Right lung (tissue), 2 donors: ENCODE measurements at regions not wholly inside any gene's neighbourhood (a gene's known extent, or its start where the extent isn't known, plus 50 kb on each side); places are given as distances from the start of the nearest gene placed in this dataset.

ENCODE experiments used
- DNase-seq, 2 donors: peaks; one replicate each; pipeline ENCODE4 v3.0.0-alpha.2; 2013

DNA sequence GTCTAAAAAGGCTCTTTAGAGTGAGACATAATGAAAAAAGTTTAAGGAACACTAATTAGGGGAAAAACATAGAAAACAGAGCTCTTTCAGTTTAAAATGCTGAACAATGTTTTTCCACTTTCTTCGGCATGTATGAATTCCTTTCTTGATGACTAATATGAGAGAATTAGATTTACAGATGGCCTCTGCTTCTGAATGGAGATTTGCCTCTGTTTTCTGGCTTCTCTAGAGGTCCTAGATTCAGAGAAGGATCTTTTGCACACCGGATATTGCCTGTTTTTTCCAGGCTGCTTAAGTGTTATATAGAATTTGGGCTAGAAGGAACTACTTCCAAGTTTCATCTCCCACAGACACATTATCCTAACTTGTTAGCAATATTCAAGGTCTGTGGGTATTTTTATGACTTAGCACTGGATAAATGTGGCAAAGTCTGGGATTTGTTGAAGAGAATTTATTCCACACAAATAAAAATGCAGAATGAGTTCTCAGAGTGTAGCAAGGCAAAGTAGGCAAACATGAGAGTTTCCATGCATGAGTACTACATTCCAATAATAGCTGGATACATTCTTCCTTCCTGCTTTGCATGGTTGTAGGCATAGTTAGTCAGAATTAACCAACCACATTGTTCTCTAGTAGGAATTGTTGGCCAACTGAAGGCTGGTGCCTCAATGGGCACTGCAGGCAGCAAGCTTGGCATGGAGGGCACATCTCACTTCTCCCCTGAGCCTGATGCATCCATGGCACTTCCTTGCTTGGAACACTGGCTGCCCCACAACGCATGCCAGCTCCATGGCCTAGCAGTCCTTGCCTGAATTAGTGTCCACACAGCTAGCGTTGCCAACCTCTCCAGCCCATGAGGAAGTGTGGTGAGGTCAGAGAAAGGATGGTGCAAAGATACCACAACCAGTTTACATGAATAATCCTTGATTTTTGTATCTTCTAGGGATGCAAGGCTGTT lies 224.2 kb downstream of the CLIC5 start:
- no peak for DNase-seq

DNA sequence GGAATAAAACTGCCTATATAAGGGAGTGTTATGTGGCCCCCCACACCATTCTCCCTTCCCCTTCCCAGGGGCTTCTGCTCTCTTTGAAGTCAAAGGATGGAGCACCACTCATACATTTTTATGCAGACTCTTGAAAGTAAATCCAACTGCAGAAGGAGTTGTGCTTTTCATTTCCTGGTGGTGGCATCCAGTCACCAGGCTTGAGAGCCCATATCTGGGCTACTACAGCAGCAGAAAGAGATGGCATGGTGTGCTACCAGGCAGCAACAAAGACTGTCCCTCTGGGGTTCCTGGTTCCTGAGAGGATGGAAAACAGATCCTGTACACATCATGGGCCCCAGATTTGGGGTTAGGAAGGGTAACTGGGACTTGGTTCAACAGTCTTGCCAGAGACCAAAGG lies 226.4 kb downstream of the CLIC5 start:
- no peak for DNase-seq

DNA sequence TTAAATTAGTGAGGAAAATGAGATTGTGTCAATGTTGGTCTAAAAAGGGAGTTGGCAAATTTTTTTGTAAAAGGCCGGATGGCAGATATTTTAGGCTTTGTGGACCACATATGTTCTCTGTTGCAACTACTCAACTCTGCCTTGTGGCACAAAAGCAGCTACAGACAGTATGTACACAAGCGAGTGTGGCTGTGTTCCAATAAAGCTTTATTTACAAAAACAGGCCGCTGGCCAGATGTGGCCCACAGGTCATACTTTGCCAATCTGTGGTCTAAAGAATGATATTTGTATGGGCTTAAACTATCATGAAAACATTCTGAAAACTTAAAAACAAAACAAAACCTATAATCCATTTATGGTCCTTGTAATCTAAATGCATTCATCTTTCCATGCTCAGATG lies 228.3 kb downstream of the CLIC5 start:
- no peak for DNase-seq

DNA sequence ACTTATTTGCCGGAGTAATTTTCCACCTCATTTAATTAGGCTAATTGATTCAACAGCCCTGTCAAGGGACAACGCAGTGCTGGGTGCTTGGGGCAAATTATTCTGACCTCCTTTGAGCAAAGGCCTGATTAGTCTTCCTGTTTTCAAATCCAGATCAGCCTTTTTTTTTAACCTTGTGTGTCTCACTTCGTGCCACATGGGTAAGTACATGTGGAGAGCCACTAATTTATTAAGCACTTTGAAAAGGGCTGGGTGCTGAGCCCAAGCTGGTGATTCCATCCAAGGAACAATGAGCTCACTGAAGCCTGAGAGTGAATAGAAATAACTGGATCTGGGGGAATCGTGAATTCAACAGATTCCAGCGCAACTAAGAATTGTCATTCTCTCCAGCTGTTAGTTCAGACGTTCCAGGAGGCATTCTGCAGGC lies 229.3 kb downstream of the CLIC5 start:
- DNase-seq = no peak

DNA sequence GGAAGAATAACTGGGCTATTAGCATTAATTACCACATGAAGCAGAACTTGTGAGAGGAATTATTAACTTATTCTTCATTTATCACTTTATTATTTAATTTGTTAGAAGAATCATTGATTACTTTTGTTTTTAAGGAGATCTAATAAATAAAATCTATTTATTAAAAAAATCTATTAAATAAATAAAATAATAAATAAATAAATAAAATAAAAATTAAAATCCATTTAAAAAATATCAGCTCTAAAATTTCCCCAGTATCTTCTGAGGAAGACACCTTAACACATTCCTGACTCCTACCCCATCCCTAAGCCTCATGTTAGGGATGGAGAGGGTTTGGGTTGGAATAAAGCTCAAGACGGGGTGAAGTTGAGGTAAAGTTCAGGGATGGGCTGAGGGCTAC lies 231.4 kb downstream of the CLIC5 start:
- DNase-seq = no peak

DNA sequence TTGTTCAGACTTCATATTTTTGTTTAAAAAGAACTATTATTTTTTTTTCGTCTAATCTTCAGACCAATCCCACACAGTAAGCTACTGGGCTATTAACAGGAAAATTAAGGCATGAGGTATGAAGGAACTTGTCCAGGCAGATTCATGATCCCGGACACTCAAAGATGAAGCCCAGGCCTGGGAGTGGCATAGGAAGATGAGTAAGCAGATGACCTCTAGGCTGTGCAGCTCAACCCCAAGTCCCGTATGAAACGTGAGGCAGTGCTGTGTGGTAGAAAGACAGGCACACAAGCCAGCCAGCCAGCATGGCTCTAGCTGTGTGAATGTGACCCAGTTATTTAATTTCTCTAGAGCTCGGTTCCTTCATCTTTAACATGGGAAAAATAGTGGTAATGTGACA lies 231.9 kb downstream of the CLIC5 start:
- DNase-seq = no peak

DNA sequence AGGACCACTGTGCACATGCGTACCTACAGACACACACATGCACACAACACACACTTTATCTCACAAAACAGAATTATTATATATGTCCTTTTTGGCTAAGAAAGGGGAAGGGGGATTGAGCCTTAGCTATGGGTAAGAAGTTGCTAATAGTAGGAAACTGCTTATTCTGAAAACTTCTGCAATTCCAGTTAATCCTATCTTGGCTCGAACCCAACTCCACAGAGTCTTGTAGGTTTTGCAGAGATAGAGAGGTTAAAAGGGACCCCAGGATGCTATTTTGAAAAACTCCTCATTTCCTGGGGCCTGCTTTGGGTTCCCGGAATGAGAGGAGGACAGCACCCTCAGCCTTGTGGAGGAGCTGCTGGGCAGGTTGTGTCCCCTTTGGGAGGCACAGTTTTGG lies 233.8 kb downstream of the CLIC5 start:
- DNase-seq = no peak

DNA sequence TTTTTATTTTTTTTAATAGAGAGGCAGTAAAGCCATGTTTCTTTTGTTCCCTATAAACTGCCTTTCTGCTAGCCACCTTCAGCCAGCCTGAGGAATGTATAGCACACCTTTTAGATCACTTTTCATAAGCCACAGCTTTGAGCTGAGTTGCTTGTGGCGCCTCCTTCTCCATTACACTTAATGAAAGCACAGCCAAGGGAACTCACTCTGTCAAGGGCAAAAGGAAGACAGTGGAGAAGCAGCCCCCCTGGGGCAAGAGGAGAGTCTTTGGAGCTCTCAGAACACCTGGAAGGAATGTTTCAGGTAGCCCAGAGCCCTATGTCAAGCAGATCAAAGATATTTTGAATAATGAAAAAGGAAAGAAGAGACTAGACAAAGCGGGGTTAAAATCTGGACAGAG lies 235.1 kb downstream of the CLIC5 start:
- DNase-seq = no peak

DNA sequence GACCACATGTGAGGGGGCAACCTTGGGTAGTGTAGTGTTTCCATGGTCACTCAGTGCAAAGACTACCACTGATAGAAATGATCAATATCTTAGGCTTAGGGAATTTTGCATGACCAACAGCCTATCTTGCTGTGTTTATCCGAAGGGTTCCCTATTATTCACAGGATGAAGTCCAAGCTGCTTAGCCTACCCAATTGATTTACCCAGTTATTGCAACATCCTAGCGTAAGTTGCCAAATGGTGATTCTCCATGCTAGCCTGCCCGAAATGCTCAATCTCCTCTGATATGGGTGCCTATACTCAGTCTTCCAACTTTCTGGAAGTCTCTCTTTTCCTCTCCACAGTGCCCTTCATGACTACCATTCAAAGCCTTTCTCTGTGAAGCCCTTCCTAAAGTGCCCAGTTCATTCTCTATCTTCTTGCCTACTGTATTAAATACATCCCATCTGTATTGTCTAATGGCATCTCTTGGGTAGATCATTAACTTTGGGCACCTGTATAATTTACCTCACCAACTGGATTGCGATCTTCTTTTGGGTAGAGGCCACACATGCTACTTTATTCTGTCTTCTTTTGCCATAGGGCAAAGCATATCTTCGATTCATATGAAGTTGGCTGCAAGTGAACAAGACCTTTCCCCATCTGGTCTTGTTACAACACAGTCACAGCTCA lies 240.5 kb downstream of the CLIC5 start:
- DNase-seq = no peak

DNA sequence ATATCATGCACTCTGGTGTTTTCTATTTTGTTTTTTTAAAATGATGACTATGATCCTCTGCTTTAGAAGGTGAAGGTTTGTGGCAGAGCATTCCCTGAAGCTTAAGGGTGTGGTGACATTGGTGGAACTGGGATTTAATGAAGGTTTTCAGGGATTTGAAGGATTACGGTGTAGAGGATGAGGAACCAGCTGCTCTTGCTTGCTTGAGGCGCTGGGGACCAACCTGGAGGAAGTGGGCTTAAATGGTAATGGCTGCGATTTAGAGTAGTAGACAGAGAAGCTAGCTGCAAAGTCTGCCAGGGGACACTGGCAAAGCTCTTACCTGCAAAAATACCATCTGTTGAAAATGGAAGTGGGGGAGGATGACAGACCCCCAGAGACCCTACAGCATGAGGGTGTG lies 241.8 kb downstream of the CLIC5 start:
- no peak for DNase-seq

DNA sequence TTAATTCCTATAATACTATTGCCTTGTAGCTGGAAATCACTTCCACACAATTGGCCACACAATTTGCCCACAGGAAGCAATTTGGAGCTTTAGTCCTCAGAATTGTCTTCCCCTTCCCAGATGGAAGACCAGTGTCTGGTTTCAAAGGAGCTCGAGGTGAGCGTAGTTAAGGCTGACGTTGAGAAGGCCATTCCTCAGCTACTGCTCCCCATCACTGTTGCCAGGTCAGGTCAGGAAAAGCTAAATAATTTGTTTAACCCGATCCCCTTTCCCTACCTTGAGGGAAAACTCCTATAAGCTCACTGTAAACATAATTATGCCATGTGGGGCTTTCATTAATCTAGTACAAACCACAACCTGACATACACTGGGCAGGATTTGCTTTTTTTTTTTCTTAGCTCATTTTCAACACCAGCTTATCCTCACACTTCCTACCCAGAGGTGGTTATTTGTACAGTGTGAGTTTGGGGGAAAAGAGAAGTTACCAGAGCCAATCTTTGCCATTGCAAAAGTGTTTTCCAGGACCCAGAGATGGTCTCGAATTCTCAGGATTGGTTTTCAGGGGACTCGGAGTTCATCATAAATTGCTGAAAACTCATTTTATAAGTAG lies 242.7 kb downstream of the CLIC5 start:
- no peak for DNase-seq

DNA sequence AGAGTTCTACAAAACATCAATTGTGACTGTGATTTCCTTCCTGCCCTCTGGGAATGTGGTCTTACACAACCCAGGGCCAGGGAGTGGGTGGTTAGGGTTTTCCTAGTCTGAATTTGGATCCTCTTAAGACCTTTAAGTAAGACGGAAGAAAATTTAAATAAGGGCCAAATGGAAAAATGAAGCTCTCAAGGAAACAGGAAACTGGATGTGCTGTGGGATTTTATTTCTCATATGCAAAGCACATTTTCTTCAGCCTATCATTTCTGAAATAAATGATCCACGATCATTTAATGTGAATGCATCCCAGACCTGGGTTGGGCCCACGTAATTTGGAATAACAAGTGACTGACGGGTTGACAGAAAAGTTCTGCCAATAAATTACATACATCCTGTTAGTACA lies 243.6 kb downstream of the CLIC5 start:
- no peak for DNase-seq

DNA sequence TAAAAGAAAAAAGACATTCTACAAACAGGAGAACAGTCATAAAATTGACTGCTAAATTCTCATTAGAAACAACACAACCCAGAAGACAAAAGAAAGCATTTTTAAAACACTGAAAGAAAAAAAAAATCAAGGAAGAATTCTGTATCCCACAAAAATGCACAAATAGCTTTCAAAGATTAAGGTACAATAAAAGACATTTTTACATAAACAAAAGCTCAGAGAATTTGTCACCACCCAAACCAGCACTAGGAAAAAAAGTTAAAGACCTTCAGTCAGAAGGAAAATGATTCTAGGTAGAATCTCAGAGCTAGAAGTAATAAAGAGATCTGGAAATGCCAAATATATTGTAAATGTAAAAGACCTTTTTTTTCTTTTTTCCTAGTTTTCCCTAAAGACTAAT lies 252.4 kb downstream of the CLIC5 start:
- no peak for DNase-seq

DNA sequence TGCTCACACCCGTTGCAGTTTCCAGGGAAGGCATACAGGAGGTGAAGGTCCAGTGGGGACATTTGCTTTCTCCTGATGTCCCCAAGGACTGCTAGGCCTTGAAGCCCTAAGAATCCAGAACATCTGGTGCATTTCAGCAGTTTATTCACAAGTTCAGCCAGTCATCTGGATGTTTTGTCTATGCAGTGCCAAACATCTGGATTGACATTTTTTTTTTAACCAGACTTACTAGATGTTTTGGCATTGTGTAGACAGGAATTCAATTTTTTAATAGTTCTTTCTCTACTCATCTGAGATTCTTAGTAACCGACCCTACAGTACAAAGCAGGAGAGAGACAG lies 256.2 kb downstream of the CLIC5 start:
- DNase-seq = no peak

DNA sequence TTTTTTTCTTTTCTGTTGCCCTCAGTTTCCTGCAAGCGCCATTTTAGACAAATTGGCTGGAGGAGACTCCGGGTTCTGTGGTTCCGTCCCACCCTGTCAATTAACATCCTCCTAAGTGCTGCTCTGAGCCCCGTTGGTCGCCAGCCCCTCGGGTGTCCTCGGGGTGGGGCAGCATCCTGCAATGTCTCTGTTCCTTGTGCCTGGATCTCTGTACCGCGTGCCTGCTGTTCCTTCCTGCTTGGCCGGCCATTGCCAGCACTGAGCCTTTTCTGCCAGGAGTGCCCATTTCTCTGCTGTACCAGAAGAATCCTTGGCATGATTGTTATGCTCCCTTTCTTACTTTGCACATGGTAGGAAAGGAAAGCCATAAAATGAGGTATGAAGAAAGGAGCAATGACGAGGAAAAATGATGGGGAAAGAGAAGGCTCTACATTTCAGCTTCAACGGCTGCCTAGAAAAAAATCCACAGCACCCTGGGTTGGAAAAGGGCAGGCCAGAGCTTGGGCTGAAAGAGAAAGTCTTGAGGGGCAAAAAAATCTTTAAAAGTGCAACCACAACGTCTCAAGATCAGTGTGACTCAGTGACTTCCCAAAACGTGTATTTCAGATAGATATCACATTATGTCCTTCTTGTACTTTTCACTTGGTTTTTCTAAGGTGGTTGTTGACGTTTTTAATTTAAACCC lies 256.7 kb downstream of the CLIC5 start:
- DNase-seq = no peak

DNA sequence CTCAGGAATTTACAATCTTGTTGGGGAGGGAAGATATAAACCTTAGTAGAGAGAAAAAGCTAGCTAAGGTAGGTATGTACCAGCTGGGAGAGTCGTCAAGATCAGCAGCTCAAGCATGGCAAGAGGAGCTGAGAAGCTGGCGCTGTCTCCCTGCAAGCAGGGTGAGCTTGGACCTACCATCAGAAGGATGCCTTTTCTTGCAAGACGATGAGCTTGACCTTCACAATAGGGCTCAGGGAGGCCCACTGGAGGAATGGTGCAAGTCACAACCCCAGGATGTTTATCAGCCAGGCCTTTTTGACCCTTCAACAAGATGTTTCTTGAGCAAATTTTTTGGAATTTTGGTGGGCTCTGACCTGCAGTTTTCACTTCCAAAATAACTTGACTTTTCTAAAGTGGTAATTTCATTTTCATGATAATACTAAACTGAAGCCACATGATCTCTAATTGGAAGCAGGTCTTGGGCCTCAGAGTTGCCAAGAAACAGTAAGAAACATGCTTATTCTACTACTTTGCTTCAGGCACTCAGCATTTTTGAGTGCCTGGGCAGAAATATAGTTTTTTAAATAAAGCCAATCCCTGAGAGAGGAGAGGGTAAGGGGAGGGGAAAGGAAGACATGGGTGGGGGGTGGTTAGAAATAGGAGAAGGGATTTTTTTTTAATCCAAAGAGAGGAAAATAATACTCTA lies 258.1 kb downstream of the CLIC5 start:
- no peak for DNase-seq

DNA sequence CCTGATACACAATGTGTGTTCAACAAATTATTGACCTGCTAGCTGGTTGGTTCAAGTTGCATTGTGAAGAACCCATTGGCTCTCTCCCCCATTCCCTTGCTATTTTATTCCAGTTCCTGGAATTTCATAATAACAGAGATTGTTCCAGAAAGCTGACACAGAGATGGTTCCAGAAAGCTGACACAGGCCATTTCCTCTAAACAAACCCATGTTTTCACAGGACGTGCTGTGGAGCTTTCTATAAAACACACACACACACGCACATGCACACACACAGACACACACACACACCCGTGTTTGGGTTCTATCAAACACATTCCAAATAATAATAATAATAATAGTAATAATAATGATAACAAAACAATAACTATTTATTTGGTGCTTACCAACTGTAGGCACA lies 259.1 kb downstream of the CLIC5 start:
- DNase-seq = no peak

DNA sequence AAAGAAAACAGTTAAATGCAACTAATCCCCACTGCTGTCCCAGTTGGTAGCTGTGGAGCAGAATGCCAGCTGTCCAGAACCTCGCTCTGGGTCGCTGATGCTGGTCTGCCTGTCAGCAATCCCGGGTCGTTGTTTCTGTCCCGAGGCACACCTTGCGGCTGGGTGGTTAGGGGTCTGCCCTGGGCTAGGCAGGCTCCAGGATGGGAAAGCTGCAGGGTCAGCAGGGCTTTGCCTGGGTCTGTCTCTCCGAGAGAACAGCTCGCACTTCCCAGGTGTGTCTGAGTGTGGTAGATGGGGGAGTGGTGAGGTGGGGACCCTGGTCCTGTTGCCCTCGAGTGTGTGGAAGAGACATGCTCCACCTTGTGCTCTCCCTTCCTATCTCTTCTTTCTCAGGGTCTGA lies 261.2 kb downstream of the CLIC5 start:
- no peak for DNase-seq

DNA sequence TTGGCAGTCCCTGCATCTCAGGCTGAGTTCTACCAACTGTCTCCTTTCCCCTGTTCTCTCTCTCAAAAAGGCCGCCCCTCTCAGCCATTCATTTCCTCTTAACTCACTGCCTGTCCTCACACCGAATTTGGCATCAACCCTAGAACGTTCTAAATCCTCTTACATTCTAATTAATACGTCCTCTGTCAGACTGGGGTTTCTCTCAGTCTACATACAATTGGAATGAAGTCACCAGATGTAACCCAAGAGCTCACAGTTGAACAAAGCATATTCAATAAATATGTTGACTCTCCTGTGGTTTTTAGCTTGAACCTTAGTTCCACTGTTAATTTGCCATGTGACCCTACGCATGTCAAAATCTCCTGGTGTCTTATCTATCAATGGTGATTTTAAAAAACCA lies 269.6 kb downstream of the CLIC5 start:
- no peak for DNase-seq

DNA sequence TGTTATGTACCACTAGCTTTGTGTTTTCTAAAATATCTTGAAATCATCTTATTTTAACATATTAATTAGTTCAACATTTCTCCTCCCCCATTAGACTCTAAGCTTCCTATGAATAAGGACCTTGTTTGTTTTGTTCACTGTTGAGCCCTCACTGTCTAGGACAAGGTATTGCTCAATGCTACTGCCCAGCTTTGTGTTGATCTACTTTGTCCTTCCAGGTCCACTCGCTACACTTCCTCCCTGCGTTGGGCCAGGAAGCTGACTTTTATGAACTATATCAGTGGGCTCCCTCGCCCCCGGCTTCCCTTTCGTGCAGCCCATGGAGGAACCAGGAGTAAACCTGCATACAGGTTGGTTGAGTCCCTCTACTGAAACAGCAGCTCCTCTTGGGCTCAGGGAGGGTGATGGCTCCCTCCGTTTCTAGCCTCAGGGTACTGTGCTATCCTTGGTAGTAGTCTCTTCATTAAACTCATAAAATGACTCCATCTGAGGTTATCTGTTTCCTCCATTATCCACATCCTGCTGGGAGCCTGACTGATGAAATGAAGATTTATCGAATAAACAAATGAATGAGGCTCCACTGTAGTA lies 272.5 kb downstream of the CLIC5 start:
- DNase-seq = no peak

DNA sequence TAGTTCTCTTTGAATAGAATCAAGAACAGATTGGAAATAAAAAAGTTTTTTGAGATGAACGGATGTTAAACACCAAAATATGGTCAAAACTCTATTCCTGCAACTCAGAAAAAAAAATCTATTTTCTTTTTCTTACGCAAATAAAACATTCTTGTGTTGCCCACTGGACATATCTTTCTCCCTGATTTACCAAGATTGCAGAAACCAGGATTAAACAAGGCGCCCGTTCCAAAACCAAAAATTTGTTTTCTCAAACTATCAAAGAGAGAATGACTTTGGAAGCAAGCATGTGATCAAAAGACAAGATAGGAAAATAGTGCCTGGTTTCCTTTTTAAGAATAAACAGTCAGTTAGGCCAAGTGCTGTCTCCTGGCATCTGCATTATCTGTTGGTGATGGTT lies 273.1 kb downstream of the CLIC5 start:
- DNase-seq = no peak
